Upper lobe of left lung (tissue), 4 donors: ENCODE measurements at regions not wholly inside any gene's neighbourhood (a gene's known extent, or its start where the extent isn't known, plus 50 kb on each side); places are given as distances from the start of the nearest gene placed in this dataset.

Source experiments
- POLR2A ChIP-seq, 4 donors: fragments of 450-650 bp; IDR thresholded peaks; one replicate each; pipeline ENCODE4 v1.5.1; 2016 to 2017; ENCODE audit warnings: antibody characterized with exemption in 4 of 4, mild to moderate bottlenecking in 2 of 4
- POLR2AphosphoS5 ChIP-seq, 2 donors: sonication (generic); formaldehyde crosslinking; IDR thresholded peaks; one replicate each; pipeline ENCODE4 v1.5.1; 2017; ENCODE audit warnings: antibody characterized with exemption in 2 of 2
- TF ChIP-seq, protein P1 (sequence below), 6 experiments: fragments of 450-650 bp in 4 of 6; fragments of 200-600 bp in 2 of 6; sonication (generic) in 2 of 6; IDR thresholded peaks; one replicate each; pipeline ENCODE4 v1.5.1; 2016 to 2019; ENCODE audit warnings: antibody characterized with exemption in 6 of 6

DNA sequence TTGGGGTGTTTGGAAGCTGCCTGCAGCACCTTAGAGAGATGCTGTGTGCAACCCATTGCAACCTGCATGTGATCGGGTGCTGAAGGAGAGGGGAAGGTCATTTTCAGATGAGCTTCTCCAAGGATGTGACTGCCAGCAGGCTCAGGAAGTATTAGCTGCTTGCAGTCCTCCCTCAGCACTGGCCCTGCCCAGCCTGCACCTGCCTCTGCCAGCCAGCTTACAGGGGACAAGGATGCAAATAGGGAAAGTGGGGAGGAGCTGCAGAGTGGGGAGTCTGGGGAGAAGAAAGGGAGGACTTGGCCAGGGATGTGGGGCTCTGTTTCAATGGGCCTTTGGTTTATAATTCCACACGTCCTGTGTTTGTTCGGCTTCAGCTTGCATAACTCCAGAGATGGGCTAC lies 254.5 kb downstream of the RRAGC start:
- TF ChIP-seq POLR2A (IDR thresholded peaks at IDR 0.05) (no peak), POLR2AphosphoS5 (IDR thresholded peaks at IDR 0.05) (no peak)
- TF ChIP-seq, protein P1, sequence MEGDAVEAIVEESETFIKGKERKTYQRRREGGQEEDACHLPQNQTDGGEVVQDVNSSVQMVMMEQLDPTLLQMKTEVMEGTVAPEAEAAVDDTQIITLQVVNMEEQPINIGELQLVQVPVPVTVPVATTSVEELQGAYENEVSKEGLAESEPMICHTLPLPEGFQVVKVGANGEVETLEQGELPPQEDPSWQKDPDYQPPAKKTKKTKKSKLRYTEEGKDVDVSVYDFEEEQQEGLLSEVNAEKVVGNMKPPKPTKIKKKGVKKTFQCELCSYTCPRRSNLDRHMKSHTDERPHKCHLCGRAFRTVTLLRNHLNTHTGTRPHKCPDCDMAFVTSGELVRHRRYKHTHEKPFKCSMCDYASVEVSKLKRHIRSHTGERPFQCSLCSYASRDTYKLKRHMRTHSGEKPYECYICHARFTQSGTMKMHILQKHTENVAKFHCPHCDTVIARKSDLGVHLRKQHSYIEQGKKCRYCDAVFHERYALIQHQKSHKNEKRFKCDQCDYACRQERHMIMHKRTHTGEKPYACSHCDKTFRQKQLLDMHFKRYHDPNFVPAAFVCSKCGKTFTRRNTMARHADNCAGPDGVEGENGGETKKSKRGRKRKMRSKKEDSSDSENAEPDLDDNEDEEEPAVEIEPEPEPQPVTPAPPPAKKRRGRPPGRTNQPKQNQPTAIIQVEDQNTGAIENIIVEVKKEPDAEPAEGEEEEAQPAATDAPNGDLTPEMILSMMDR (IDR thresholded peaks at IDR 0.05): no peak
